ENCODE measurements at regions not wholly inside any gene's neighbourhood (a gene's known extent, or its start where the extent isn't known, plus 50 kb on each side); places are given as distances from the start of the nearest gene placed in this dataset.

DNA sequence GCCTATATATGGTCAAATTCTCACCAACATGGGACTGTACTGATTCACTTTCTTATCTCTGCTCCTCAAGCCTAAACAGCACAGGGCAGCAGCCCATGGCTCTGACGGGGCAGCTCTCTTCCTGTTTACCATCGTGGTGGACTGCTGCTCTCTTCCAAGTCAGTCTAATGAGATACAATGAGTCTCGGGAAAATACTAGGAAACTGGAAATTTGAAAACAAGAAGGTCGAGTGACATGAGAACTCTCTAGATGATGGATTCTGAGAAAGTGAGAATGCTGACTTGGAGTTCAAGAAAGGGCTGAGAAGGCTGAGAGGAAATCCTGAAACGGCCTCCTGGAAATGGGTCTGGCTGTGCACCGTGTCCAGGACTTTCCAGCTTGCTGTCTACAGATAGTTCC is 122.8 kb upstream of the ARGLU1 start:
- TF ChIP-seq, protein P1, sequence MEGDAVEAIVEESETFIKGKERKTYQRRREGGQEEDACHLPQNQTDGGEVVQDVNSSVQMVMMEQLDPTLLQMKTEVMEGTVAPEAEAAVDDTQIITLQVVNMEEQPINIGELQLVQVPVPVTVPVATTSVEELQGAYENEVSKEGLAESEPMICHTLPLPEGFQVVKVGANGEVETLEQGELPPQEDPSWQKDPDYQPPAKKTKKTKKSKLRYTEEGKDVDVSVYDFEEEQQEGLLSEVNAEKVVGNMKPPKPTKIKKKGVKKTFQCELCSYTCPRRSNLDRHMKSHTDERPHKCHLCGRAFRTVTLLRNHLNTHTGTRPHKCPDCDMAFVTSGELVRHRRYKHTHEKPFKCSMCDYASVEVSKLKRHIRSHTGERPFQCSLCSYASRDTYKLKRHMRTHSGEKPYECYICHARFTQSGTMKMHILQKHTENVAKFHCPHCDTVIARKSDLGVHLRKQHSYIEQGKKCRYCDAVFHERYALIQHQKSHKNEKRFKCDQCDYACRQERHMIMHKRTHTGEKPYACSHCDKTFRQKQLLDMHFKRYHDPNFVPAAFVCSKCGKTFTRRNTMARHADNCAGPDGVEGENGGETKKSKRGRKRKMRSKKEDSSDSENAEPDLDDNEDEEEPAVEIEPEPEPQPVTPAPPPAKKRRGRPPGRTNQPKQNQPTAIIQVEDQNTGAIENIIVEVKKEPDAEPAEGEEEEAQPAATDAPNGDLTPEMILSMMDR (conservative IDR thresholded peaks at IDR 0.05 in 1 of 2, IDR thresholded peaks at IDR 0.05 in 1 of 2; ENCODE audit: extremely low read depth in 1 of 2, insufficient read depth in 1 of 2, low read depth in 1 of 2, low read length in 2 of 2), result no peak
- TF ChIP-seq EZH2 (IDR thresholded peaks at IDR 0.05; ENCODE audit: borderline replicate concordance, low read length), result no peak
